ENCODE measurements at regions not wholly inside any gene's neighbourhood (a gene's known extent, or its start where the extent isn't known, plus 50 kb on each side); places are given as distances from the start of the nearest gene placed in this dataset.

GRCh38 chr6:150511313-150511712 is 88.4 kb upstream of the PLEKHG1 start:
- Histone ChIP-seq H3K27ac (ENCODE audit: low read depth in 2 of 2, low read length in 2 of 2) (no peak overlapping the region), H3K27me3 (ENCODE audit: control insufficient read depth, insufficient read depth, low read length) (no peaks in the 10 kb centered on the region), H3K4me3 (ENCODE audit: low read length in 3 of 3) (no peak overlapping the region), H3K36me3 (ENCODE audit: control insufficient read depth in 2 of 3, insufficient read depth in 3 of 3, low read length in 3 of 3) (no peaks in the 10 kb centered on the region), H3K4me1 (ENCODE audit: control insufficient read depth in 2 of 3, insufficient read depth in 2 of 3, low read depth in 1 of 3, low read length in 3 of 3) (peaks cover 0 to 6% (median 0%) of the 10 kb centered on the region in 3 donors), H3K9ac (ENCODE audit: low read length in 3 of 3) (no peak overlapping the region), H3K9me3 (ENCODE audit: control insufficient read depth in 2 of 3, insufficient read depth in 1 of 3, low read length in 3 of 3) (no peaks in the 10 kb centered on the region)
- TF ChIP-seq, protein P1, sequence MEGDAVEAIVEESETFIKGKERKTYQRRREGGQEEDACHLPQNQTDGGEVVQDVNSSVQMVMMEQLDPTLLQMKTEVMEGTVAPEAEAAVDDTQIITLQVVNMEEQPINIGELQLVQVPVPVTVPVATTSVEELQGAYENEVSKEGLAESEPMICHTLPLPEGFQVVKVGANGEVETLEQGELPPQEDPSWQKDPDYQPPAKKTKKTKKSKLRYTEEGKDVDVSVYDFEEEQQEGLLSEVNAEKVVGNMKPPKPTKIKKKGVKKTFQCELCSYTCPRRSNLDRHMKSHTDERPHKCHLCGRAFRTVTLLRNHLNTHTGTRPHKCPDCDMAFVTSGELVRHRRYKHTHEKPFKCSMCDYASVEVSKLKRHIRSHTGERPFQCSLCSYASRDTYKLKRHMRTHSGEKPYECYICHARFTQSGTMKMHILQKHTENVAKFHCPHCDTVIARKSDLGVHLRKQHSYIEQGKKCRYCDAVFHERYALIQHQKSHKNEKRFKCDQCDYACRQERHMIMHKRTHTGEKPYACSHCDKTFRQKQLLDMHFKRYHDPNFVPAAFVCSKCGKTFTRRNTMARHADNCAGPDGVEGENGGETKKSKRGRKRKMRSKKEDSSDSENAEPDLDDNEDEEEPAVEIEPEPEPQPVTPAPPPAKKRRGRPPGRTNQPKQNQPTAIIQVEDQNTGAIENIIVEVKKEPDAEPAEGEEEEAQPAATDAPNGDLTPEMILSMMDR (IDR thresholded peaks at IDR 0.05; ENCODE audit: borderline replicate concordance, extremely low read depth, insufficient read depth) = no peak
- FAIRE-seq (no peak), DNase-seq (no peak)
- intact Hi-C loops (cut with DNase I) = no loop called here

- H3K36me3 ChIP-seq (ENCODE audit: control insufficient read depth in 2 of 3, insufficient read depth in 3 of 3, low read length in 3 of 3) = no peaks in the 10 kb centered on the region
- H3K27me3 ChIP-seq (ENCODE audit: control insufficient read depth, insufficient read depth, low read length) = no peaks in the 10 kb centered on the region
- DNase-seq (peak in 2 of 5 donors; percentile 78 to 79), FAIRE-seq (no peak)
- TF ChIP-seq, protein P1 (IDR thresholded peaks at IDR 0.05; ENCODE audit: borderline replicate concordance, extremely low read depth, insufficient read depth) = no peak
- no peaks in the 10 kb centered on the region for H3K9me3 ChIP-seq (ENCODE audit: control insufficient read depth in 2 of 3, insufficient read depth in 1 of 3, low read length in 3 of 3)
- H3K9ac ChIP-seq (ENCODE audit: low read length in 3 of 3) = no peak overlapping the region
- H3K27ac ChIP-seq (ENCODE audit: low read depth in 2 of 2, low read length in 2 of 2) = no peak overlapping the region
- no peak overlapping the region for H3K4me3 ChIP-seq (ENCODE audit: low read length in 3 of 3)
- intact Hi-C loops (cut with DNase I) = no loop called here
- H3K4me1 ChIP-seq (ENCODE audit: control insufficient read depth in 2 of 3, insufficient read depth in 2 of 3, low read depth in 1 of 3, low read length in 3 of 3) = peaks cover 0 to 6% (median 0%) of the 10 kb centered on the region in 3 donors
Observed at GRCh38 chr6:150514806-150515380, 84.8 kb upstream of the PLEKHG1 start.

- no peak overlapping the region for H3K9ac ChIP-seq (ENCODE audit: low read length in 3 of 3)
- no peak overlapping the region for H3K4me3 ChIP-seq (ENCODE audit: low read length in 3 of 3)
- no peak overlapping the region for H3K27ac ChIP-seq (ENCODE audit: low read depth in 2 of 2, low read length in 2 of 2)
- no peak for DNase-seq
- no peak for FAIRE-seq
- intact Hi-C loops (cut with DNase I) = no loop called here
- H3K36me3 ChIP-seq (ENCODE audit: control insufficient read depth in 2 of 3, insufficient read depth in 3 of 3, low read length in 3 of 3) = no peaks in the 10 kb centered on the region
- H3K27me3 ChIP-seq (ENCODE audit: control insufficient read depth, insufficient read depth, low read length) = no peaks in the 10 kb centered on the region
- TF ChIP-seq, protein P1 (IDR thresholded peaks at IDR 0.05; ENCODE audit: borderline replicate concordance, extremely low read depth, insufficient read depth) = no peak
- peaks cover 0 to 6% (median 0%) of the 10 kb centered on the region in 3 donors for H3K4me1 ChIP-seq (ENCODE audit: control insufficient read depth in 2 of 3, insufficient read depth in 2 of 3, low read depth in 1 of 3, low read length in 3 of 3)
- no peaks in the 10 kb centered on the region for H3K9me3 ChIP-seq (ENCODE audit: control insufficient read depth in 2 of 3, insufficient read depth in 1 of 3, low read length in 3 of 3)
Observed at GRCh38 chr6:150516199-150516598, 83.5 kb upstream of the PLEKHG1 start.

DNA sequence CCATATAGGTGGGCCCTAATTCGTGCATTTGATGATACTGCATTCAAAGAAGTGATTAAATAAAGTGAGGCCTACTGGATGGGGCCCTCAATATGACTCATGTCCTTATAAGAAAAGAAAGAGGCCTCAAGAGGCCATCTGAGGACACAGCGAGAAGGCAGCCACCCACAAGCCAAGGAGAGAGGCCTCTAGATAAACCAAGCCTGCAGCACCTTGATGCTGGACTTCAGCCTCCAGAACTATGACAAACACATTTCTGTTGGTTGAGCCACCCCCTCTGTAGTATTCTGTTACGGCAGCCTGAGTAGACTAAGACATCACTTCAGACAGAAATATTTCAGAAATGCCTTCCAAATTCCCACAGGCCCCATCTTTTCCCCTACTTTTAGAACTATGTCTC is 82.5 kb upstream of the PLEKHG1 start:
- TF ChIP-seq, protein P1 (IDR thresholded peaks at IDR 0.05; ENCODE audit: borderline replicate concordance, extremely low read depth, insufficient read depth) = no peak
- FAIRE-seq (no peak), DNase-seq (no peak)
- no peak overlapping the region for H3K27ac ChIP-seq (ENCODE audit: low read depth in 2 of 2, low read length in 2 of 2)
- H3K27me3 ChIP-seq (ENCODE audit: control insufficient read depth, insufficient read depth, low read length) = no peaks in the 10 kb centered on the region
- H3K4me3 ChIP-seq (ENCODE audit: low read length in 3 of 3) = no peak overlapping the region
- intact Hi-C loops (cut with DNase I) = no loop called here
- H3K9ac ChIP-seq (ENCODE audit: low read length in 3 of 3) = no peak overlapping the region
- peaks cover 0 to 6% (median 0%) of the 10 kb centered on the region in 3 donors for H3K4me1 ChIP-seq (ENCODE audit: control insufficient read depth in 2 of 3, insufficient read depth in 2 of 3, low read depth in 1 of 3, low read length in 3 of 3)
- no peaks in the 10 kb centered on the region for H3K9me3 ChIP-seq (ENCODE audit: control insufficient read depth in 2 of 3, insufficient read depth in 1 of 3, low read length in 3 of 3)
- H3K36me3 ChIP-seq (ENCODE audit: control insufficient read depth in 2 of 3, insufficient read depth in 3 of 3, low read length in 3 of 3) = no peaks in the 10 kb centered on the region
